GM21737 (cell line): ENCODE measurements at regions not wholly inside any gene's neighbourhood (a gene's known extent, or its start where the extent isn't known, plus 50 kb on each side); places are given as distances from the start of the nearest gene placed in this dataset.
"Not testable (repeated sequence)": the region's sequence is repeated elsewhere in the genome, so short reads cannot be mapped to it uniquely, and the experiment has no call there.

ENCODE experiments used
- ATAC-seq: cut with Tn5 transposase; IDR thresholded peaks from one replicate; pipeline ENCODE4 v1.9.1; 2021; ENCODE audit warnings: mild to moderate bottlenecking, moderate library complexity; ENCODE audit not compliant: unreplicated experiment

DNA sequence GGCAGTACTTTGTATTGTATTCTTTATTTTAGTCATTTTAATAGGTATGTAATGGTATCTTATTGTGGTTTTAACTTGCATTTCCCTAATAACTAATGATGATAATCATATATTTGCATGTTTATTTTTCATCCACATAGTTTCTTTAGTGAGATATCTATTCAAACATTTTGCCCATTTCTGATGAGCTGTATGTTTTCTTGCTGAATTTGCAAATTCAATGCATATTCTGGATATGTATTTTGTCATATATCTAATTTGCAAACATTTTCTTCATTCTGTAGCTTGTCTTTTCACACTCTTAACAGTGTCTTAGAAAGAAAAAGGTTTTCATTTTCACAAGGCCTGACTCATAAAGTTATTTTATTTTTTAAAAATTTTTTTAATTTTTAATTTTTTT lies 372.1 kb downstream of the ZNF674 start:
- ATAC-seq = no peak

DNA sequence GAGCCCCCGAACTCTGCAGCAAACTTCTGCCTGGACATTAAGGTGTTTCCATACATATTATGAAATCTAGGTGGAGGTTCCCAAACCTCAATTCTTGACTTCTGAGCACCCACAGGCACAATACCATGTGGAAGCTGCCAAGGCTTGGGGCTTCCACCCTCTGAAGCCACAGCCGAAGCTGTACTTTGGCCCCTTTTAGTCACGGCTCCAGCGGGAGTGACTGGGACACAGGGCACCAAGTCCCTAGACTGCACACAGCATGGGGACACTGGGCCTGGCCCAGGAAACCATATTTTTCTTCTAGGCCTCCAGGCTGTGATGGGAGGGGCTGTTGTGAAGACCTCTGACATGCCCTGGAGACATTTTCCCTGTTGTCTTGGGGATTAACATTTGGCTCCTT lies 373.8 kb downstream of the ZNF674 start:
- not testable (repeated sequence) for ATAC-seq

- no peak for ATAC-seq
Observed at GRCh38 chrX:46169808-46170207, 375.4 kb downstream of the ZNF674 start.

GRCh38 chrX:46168254-46168653 lies 377.0 kb downstream of the ZNF674 start:
- ATAC-seq = no peak

GRCh38 chrX:46165866-46166265 lies 379.4 kb downstream of the ZNF674 start:
- no peak for ATAC-seq

- ATAC-seq = no peak
Observed at GRCh38 chrX:46165411-46165810, 379.8 kb downstream of the ZNF674 start.

DNA sequence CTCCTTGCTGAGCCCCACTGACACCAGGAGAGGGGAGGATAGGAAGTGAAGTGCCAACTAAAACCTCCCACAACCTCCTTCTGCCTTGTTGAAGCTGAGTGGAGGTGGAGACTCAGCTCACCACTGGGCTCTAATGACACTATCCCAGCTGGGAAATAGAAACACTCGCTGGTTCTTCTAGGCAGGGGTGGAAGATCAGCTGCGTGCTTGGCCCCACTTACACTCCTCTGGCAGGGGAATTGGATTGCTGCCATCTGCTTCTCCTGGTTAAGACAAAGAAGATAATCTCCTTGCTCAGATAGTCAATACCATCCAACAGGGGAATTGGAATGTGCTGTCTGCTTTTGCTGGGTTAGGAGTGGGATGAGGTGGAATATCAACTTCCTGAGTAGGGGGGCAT lies 392.5 kb downstream of the ZNF674 start:
- no peak for ATAC-seq

GRCh38 chrX:46151332-46151731 lies 393.9 kb downstream of the ZNF674 start:
- not testable (repeated sequence) for ATAC-seq

- no peak for ATAC-seq
Observed at GRCh38 chrX:46144566-46144965, 400.7 kb downstream of the ZNF674 start.

- ATAC-seq = no peak
Observed at GRCh38 chrX:46140272-46140671, 404.9 kb downstream of the ZNF674 start.

GRCh38 chrX:46130247-46130646 lies 415.0 kb downstream of the ZNF674 start:
- ATAC-seq = no peak

DNA sequence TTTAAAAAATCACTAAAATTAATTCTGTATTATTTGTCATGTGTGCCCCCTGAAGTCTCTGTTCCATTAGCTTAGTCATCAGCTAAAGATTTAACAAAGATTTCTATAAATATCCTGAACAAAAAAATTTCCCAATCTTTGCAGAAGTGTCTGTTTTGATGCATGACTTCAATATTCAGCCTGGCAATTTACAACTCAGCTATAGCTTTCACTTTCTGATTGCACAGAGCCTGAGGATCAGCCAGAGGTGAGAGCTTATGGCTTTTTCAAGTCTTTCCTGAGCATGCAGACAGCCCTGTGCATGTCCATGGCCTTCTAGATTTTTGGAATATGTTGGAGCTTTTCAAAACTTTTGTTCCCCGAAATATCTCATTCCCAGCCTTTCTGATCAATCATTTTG lies 420.1 kb downstream of the ZNF674 start:
- no peak for ATAC-seq

- no peak for ATAC-seq
Observed at GRCh38 chrX:46117234-46117633, 428.0 kb downstream of the ZNF674 start.

DNA sequence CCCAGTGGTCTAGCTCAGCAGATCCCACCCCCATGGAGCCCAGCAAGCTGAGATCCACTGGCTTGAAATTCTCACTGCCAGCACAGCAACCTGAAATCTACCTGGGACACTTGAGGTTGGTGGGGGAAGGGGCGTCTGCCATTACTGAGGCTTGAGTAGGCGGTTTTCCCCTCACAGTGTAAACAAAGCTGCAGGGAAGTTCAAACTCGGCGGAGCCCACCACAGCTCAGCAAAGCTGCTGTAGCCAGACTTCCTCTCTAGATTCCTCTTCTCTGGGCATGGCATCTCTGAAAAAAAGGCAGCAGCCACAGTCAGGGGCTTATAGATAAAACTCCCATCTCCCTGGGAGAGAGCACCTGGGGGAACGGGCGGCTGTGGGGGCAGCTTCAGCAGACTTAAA lies 457.9 kb downstream of the ZNF674 start:
- not testable (repeated sequence) for ATAC-seq

GRCh38 chrX:46080121-46080520 lies 465.1 kb downstream of the ZNF674 start:
- ATAC-seq = not testable (repeated sequence)

GRCh38 chrX:46072791-46073190 lies 472.4 kb downstream of the ZNF674 start:
- ATAC-seq = no peak

GRCh38 chrX:46072372-46072771 lies 472.8 kb downstream of the ZNF674 start:
- ATAC-seq = no peak

DNA sequence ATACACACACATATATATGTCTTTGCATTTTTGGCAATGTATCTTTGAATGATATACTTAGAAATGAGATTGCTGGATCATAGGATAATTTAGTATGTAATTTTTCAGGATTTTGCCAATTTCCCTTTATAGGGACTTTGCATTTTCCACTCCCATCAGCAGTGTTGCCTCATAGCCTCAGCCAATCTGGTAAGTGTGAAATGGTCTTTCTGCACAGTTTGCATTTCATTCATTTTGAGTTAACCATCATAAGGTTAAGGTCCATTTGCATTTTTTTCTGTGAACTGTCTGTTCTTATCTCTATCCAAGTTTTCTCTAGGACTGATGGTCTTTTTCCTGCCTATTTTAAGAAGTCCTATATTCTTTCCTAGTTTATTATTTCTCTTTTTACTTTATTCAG lies 474.8 kb downstream of the ZNF674 start:
- ATAC-seq = no peak

DNA sequence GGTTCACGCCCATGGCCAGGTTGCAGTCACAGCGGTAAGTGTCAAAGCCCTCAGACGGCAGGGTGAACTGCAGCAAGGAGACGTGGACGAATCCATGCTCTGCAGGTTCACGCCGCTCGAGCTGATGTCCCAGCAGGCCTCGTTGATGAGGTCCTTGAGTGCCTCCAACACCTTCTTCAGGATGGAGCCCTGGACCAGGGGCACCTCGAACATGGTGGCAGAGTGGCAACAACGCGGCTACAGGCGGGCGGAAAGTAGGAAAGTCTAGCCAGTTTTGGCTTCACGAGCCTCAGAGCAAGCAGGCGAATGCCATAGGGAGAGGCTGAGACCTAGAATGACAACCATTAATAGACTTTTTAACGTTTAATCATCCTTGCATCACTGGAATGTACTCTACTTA lies 485.9 kb downstream of the ZNF674 start:
- no peak for ATAC-seq

DNA sequence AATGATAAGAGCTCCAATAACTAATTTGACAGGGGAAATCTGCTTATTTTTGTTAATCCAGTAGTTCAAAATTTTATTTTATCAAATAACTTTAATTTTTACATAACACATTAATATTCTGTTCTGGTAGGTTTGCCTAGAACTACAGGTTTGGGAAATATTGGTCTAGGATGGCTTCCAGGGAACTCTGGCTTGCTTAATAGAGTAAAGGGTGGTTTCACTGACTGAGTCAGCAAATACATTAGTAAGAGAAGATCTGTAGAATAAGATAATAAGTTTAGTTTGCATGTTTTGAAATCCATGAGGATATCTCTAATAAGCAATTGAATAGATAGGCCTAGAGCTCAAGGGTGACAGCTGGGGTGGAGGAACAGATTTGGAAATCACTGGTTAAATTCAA lies 500.7 kb downstream of the ZNF674 start:
- no peak for ATAC-seq

DNA sequence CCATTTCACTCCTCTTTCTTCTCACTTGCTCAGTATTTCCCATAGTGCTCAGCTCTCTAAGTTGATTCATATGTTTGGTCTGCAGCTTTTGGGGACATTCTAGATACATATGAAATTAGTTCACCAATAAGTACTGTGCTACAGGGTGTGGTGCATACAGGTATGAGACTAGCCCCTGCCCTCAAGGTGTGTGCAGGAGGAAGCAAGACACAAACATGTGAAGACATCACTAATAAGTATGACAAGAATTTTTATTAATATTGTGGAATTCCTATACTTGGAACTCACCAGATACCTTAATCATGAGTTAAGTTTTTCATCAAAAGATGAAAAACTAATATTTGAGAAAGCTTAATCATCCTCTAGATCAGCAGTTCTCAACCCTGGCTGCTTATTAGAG lies 505.2 kb downstream of the ZNF674 start:
- ATAC-seq = no peak

DNA sequence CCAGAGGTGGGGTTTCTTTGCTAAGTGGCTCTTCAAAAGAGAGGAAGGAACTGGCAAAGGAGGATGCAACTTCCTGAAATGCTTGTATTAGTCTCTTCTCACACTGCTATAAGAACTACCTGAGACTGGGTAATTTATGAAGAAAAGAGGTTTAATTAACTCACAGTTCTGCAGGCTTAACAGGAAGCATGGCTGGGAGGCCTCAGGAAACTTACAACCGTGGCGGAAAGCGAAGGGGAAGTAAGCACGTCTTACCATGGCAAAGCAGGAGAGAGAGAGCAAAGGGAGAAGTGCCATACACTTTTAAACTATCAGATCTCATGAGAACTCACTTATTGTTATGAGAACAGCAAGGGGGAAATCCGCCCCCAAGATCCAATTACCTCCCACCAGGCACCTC lies 505.7 kb downstream of the ZNF674 start:
- ATAC-seq = no peak

DNA sequence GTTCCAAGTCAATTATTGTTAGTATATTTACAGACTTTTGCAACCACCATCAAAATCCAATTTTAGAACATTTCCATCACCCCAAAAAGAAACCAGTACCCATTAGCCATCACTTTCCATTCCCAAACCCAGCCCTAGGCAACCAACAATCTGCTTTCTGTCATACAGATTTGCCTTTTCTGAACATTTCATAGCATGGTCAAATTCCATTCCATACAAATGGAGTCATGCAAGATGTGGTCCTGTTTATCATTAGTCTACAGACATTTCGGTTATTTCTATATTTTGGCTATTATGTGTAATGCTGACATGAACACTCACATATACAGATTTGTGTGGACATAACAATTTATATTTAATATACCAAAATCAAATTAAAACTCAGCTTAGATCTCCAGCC lies 508.7 kb downstream of the ZNF674 start:
- ATAC-seq = no peak

- no peak for ATAC-seq
Observed at GRCh38 chrX:46034868-46035267, 510.4 kb downstream of the ZNF674 start.
